Stomach (tissue), 8 donors: ENCODE measurements at regions not wholly inside any gene's neighbourhood (a gene's known extent, or its start where the extent isn't known, plus 50 kb on each side); places are given as distances from the start of the nearest gene placed in this dataset.

Experiments
- DNase-seq, 2 donors: peaks; one replicate each; pipeline versions ENCODE4 v3.0.0 to v3.0.0-alpha.2; 2013 to 2019
- H3K27ac ChIP-seq, 5 donors: fragments of 200-600 bp in 4 of 5; sonication (generic) in 4 of 5; one replicate each; pipeline ENCODE4 v1.5.1; 2013 to 2019; ENCODE audit warnings: mild to moderate bottlenecking in 1 of 5, moderate library complexity in 1 of 5
- H3K27me3 ChIP-seq, 3 donors: fragments of 200-600 bp; sonication (generic); one replicate each; pipeline ENCODE4 v1.5.1; 2017 to 2019; ENCODE audit warnings: mixed run types in 1 of 3
- H3K36me3 ChIP-seq, 4 donors: fragments of 200-600 bp; sonication (generic); 1 replicate in 3 of 4; 2 replicates in 1 of 4; pipeline ENCODE4 v1.5.1; 2016 to 2019
- H3K4me1 ChIP-seq, 4 donors: fragments of 200-600 bp; sonication (generic); one replicate each; pipeline ENCODE4 v1.5.1; 2016 to 2019
- H3K4me3 ChIP-seq, 4 donors: fragments of 200-600 bp; sonication (generic) in 3 of 4; one replicate each; pipeline ENCODE4 v1.5.1; 2016 to 2019; ENCODE audit warnings: mild to moderate bottlenecking in 1 of 4
- H3K9me3 ChIP-seq, 4 donors: fragments of 200-600 bp; sonication (generic); one replicate each; pipeline ENCODE4 v1.5.1; 2016 to 2019
- EP300 ChIP-seq: sonication (generic); formaldehyde crosslinking; IDR thresholded peaks from one replicate; pipeline ENCODE4 v1.6.1; 2017; ENCODE audit warnings: antibody characterized with exemption
- POLR2A ChIP-seq, 4 donors: fragments of 450-650 bp; IDR thresholded peaks; one replicate each; pipeline ENCODE4 v1.6.1; 2016; ENCODE audit warnings: antibody characterized with exemption in 4 of 4, control low read depth in 2 of 4, mild to moderate bottlenecking in 1 of 4, moderate library complexity in 1 of 4
- POLR2AphosphoS5 ChIP-seq, 3 donors: sonication (generic); formaldehyde crosslinking; IDR thresholded peaks; one replicate each; pipeline ENCODE4 v1.6.1; 2016; ENCODE audit warnings: antibody characterized with exemption in 3 of 3
- WGBS, 5 donors: extraction: QIAGEN DNeasy Blood & Tissue Kit in 3 of 5; methylation state at CpG; one replicate each; pipeline versions ENCODE4 v1.1.5 to v1.1.7; 2013 to 2018; 5-methylcytosine and 5-hydroxymethylcytosine counted together
- intact Hi-C: fragments of 100-400 bp; cut with DNase I; formaldehyde crosslinking; loops from one replicate; pipeline ENCODE4 v1.15.1; 2023; ENCODE audit warnings: low total_unique reads
- TF ChIP-seq, protein P1 (sequence below), 7 experiments: fragments of 450-650 bp in 4 of 7; fragments of 200-600 bp in 3 of 7; sonication (generic) in 3 of 7; IDR thresholded peaks; one replicate each; pipeline ENCODE4 v1.5.1; 2016 to 2019; ENCODE audit warnings: antibody characterized with exemption in 7 of 7, control low read depth in 2 of 7, mild to moderate bottlenecking in 1 of 7
- donor health status: healthy with polysubstance abuse.
- donor health status: Bipolar disorder and iron deficiency.
- donor health status: healthy.

DNA sequence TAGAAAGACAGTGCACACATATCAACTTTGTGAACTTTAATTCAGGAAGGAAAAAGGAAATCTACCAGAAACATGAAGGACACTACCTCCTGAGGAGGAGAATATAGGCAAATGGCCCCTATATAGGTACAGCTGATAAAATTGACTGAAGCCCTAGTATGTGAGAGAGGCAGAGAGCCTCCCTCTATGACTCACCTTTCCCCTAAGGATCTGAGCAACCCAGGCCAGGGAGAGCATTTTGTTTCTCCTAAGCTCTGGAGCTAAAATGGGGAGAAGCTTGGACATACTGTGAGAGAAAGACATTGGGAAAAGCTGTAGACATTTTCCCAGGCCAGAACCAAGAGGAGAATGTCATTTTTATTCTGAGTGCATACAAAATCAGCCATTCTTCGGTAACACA, 303.5 kb downstream of the AHR start:
- Histone ChIP-seq H3K9me3 (peaks cover 0 to 4% (median 2%) of the 10 kb centered on the region in 4 donors), H3K27me3 (no peaks in the 10 kb centered on the region), H3K4me1 (peaks cover 0 to 6% (median 0%) of the 10 kb centered on the region in 4 donors), H3K4me3 (no peak overlapping the region), H3K27ac (no peak overlapping the region), H3K36me3 (no peaks in the 10 kb centered on the region)
- intact Hi-C loops = no loop called here
- WGBS, 5 donors = 90 to 100% (median 91%) methylated on average over 1 of the region's 1 CpG
- no peak for DNase-seq
- TF ChIP-seq, protein P1, sequence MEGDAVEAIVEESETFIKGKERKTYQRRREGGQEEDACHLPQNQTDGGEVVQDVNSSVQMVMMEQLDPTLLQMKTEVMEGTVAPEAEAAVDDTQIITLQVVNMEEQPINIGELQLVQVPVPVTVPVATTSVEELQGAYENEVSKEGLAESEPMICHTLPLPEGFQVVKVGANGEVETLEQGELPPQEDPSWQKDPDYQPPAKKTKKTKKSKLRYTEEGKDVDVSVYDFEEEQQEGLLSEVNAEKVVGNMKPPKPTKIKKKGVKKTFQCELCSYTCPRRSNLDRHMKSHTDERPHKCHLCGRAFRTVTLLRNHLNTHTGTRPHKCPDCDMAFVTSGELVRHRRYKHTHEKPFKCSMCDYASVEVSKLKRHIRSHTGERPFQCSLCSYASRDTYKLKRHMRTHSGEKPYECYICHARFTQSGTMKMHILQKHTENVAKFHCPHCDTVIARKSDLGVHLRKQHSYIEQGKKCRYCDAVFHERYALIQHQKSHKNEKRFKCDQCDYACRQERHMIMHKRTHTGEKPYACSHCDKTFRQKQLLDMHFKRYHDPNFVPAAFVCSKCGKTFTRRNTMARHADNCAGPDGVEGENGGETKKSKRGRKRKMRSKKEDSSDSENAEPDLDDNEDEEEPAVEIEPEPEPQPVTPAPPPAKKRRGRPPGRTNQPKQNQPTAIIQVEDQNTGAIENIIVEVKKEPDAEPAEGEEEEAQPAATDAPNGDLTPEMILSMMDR (IDR thresholded peaks at IDR 0.05) = no peak
- no peak for TF ChIP-seq POLR2A (IDR thresholded peaks at IDR 0.05)
- TF ChIP-seq POLR2AphosphoS5 (IDR thresholded peaks at IDR 0.05) = no peak
- TF ChIP-seq EP300 = no peak

DNA sequence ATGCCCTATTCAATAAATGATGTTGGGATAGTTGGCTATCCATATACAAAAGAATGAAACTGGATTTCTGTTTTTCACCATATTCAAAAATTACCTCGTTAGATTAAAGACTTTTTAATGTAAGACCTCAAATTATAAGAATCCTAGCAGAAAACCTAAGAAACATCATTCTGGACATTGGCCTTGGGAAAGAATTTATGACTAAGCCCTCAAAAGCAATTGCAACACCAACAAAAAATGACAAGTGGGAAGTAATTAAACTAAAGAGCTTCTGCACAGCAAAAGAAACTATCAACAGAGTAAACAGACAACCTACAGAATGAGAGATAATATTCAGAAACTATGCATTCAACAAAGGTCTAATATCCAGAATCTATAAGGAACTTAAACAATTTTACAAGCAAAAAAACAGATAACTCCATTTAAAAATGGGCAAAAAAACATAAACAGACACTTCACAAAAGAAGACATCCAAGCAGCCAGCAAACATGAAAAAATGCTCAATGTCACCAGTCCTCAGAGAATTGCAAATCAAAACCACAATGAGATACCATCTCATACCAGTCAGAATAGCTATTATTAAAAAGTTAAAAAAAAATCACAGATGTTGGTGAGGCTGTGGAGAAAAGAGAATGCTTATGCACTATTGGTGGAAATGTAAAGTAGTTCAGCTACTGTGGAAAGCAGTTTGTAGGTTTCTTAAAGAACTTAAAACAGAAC, 309.8 kb downstream of the AHR start:
- TF ChIP-seq POLR2AphosphoS5 (IDR thresholded peaks at IDR 0.05) (no peak), EP300 (no peak), POLR2A (IDR thresholded peaks at IDR 0.05) (no peak)
- TF ChIP-seq, protein P1 (IDR thresholded peaks at IDR 0.05) = no peak
- Histone ChIP-seq H3K4me1 (no peaks in the 10 kb centered on the region), H3K27ac (no peak overlapping the region)

DNA sequence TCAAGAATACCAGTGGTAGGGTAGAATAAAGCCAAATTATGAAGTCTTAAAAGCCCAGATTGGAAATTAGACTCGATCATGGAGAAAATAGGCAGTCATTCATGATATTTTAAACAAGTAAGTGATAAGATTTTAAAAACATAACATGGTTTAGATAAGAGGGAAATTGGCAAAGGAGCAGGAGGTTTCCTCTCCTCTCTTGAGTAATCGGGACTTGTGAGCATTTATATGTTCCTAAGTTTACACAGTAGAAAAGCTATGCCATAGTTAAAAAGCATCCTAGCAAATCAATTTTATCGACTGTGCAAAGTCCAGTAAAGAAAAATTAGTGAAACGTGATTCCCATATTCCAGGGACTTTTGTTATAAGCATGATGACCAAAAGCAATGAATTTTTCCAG, 313.2 kb downstream of the AHR start:
- 29 to 47% (median 45%) methylated on average over 4 of the region's 4 CpGs for WGBS, 5 donors
- Histone ChIP-seq H3K4me3 (no peak overlapping the region), H3K4me1 (no peaks in the 10 kb centered on the region), H3K9me3 (no peaks in the 10 kb centered on the region), H3K27ac (no peak overlapping the region), H3K36me3 (no peaks in the 10 kb centered on the region), H3K27me3 (no peaks in the 10 kb centered on the region)
- no peak for TF ChIP-seq EP300
- TF ChIP-seq POLR2AphosphoS5 (IDR thresholded peaks at IDR 0.05) = no peak
- TF ChIP-seq, protein P1 (IDR thresholded peaks at IDR 0.05) = no peak
- TF ChIP-seq POLR2A (IDR thresholded peaks at IDR 0.05) = no peak
- intact Hi-C loops = no loop called here
- DNase-seq = no peak

More for the DNA sequence above, 309.8 kb downstream of the AHR start:
- 69 to 92% (median 72%) methylated on average over 1 of the region's 1 CpG for WGBS, 5 donors
- no peak for DNase-seq
- intact Hi-C loops = no loop called here
- Histone ChIP-seq H3K27me3 (no peaks in the 10 kb centered on the region), H3K4me3 (no peak overlapping the region), H3K36me3 (no peaks in the 10 kb centered on the region), H3K9me3 (peaks cover 0 to 3% (median 0%) of the 10 kb centered on the region in 4 donors)

DNA sequence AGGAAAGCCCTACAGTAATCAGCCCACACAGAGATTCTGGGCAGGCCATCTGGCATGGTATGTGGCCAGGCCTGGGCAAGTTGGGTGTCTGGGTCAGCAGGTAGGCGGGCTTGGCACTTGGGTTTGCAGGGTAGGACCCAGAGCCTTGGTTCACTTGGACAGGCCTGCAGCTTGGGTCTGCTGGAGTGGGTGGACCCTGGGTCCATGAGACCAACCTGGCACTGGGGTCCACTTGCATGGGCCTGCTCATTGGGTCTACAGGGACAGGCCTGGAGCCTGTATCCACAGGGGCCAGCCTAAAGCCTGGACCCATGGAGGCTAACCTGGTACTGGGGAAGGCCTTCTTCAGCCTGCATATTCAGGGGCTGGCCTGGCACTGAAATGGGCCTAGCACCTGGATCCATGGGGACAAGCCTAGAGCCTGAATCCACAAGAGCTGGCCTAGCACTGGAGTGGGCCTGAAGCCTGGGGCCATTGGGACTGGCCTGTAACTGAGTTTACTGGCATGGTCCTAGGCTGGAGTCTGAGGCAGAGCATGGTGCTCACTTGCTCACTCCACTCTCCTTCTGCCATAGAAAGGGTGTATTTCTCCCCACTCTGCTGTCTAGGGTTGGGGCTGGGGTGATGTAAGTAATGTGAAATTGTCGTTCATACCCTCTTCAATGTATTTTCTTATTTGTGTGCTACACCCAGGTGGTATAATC, 315.0 kb downstream of the AHR start:
- Histone ChIP-seq H3K9me3 (no peaks in the 10 kb centered on the region), H3K4me1 (peaks cover 5 to 9% (median 7%) of the 10 kb centered on the region in 4 donors), H3K27me3 (no peaks in the 10 kb centered on the region), H3K36me3 (no peaks in the 10 kb centered on the region), H3K27ac (no peak overlapping the region), H3K4me3 (no peak overlapping the region)
- WGBS, 5 donors = 90 to 96% (median 95%) methylated on average over 2 of the region's 2 CpGs
- no peak for TF ChIP-seq POLR2AphosphoS5 (IDR thresholded peaks at IDR 0.05)
- no peak for DNase-seq
- intact Hi-C loops = no loop called here

DNA sequence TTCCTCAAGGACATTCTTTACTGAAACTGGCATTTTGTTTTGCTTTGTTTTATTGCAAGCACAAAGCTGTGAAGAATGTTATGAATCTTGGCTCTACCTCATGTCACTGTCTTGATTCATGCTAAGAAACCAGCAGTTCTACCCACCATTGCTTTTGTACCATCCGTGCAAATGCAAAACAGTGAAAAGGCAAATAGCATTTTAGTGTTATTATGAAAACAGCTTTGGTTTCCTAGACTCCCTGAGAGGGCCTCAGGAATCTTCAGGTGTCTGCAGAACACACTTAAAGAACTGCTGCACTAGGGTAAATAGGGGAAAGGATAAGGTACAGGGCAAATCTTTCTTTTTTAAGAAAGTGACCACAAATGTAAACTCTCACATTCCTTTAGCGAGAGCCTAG, 318.9 kb downstream of the AHR start:
- H3K27ac ChIP-seq = no peak overlapping the region
- 54 to 77% (median 63%) methylated on average over 2 of the region's 2 CpGs for WGBS, 5 donors
- TF ChIP-seq POLR2AphosphoS5 (IDR thresholded peaks at IDR 0.05) (no peak), POLR2A (IDR thresholded peaks at IDR 0.05) (no peak), EP300 (no peak)
- TF ChIP-seq, protein P1 (IDR thresholded peaks at IDR 0.05) = no peak
- no peaks in the 10 kb centered on the region for H3K36me3 ChIP-seq
- no peaks in the 10 kb centered on the region for H3K9me3 ChIP-seq
- no peak overlapping the region for H3K4me3 ChIP-seq
- DNase-seq = peak in 1 of 2 donors; percentile 12
- intact Hi-C loops = no loop called here
- peaks cover 5 to 16% (median 7%) of the 10 kb centered on the region in 4 donors for H3K4me1 ChIP-seq
- no peaks in the 10 kb centered on the region for H3K27me3 ChIP-seq
